ENCODE measurements at regions not wholly inside any gene's neighbourhood (a gene's known extent, or its start where the extent isn't known, plus 50 kb on each side); places are given as distances from the start of the nearest gene placed in this dataset.

GRCh38 chr4:188242041-188242440 is 102.8 kb downstream of the TRIML1 start:
- H3K9me3 ChIP-seq (ENCODE audit: control insufficient read depth in 2 of 2, insufficient read depth in 1 of 2, low read depth in 1 of 2, low read length in 1 of 2) = peaks cover 0 to 3% of the 10 kb centered on the region in 2 donors
- no peaks in the 10 kb centered on the region for H3K4me1 ChIP-seq (ENCODE audit: control insufficient read depth in 2 of 2, insufficient read depth in 2 of 2, low read length in 1 of 2)
- WGBS, 2 donors = 47 to 53% methylated on average over 2 of the region's 2 CpGs
- H3K4me3 ChIP-seq (ENCODE audit: low read depth in 1 of 2, low read length in 2 of 2) = no peak overlapping the region
- H3K36me3 ChIP-seq (ENCODE audit: control insufficient read depth in 2 of 2, insufficient read depth in 2 of 2, low read length in 1 of 2) = no peaks in the 10 kb centered on the region
- no peak overlapping the region for H3K27ac ChIP-seq (ENCODE audit: low read depth in 2 of 2, low read length in 1 of 2)
- H3K27me3 ChIP-seq (ENCODE audit: control insufficient read depth in 1 of 2, insufficient read depth in 2 of 2, low read length in 2 of 2) = no peaks in the 10 kb centered on the region

DNA sequence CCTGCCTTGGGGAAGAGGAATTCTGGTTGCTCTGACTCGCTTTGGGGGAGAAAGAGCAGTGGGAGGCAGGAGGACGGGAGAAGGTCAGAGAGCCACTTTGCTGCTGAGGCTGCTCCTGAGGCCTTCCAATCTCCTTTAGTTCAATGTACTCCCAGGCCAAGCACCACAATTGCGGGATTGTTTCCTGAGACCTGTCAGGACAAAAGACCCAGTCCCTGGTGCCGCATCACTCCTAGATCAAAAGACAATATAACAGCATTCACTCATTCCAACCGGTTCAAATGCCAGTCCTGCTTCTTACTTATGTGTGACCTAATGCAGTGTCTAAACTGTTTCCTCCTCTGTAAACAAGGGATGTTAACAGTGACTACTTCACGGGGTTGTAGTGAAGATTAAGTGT is 106.4 kb downstream of the TRIML1 start:
- H3K27me3 ChIP-seq (ENCODE audit: control insufficient read depth in 1 of 2, insufficient read depth in 2 of 2, low read length in 2 of 2) = no peaks in the 10 kb centered on the region
- WGBS, 2 donors = 58 to 69% methylated on average over 6 of the region's 6 CpGs
- H3K4me3 ChIP-seq (ENCODE audit: low read depth in 1 of 2, low read length in 2 of 2) = no peak overlapping the region
- H3K9me3 ChIP-seq (ENCODE audit: control insufficient read depth in 2 of 2, insufficient read depth in 1 of 2, low read depth in 1 of 2, low read length in 1 of 2) = peaks cover 0 to under 1% of the 10 kb centered on the region in 2 donors
- H3K27ac ChIP-seq (ENCODE audit: low read depth in 2 of 2, low read length in 1 of 2) = no peak overlapping the region
- no peaks in the 10 kb centered on the region for H3K4me1 ChIP-seq (ENCODE audit: control insufficient read depth in 2 of 2, insufficient read depth in 2 of 2, low read length in 1 of 2)
- no peaks in the 10 kb centered on the region for H3K36me3 ChIP-seq (ENCODE audit: control insufficient read depth in 2 of 2, insufficient read depth in 2 of 2, low read length in 1 of 2)

DNA sequence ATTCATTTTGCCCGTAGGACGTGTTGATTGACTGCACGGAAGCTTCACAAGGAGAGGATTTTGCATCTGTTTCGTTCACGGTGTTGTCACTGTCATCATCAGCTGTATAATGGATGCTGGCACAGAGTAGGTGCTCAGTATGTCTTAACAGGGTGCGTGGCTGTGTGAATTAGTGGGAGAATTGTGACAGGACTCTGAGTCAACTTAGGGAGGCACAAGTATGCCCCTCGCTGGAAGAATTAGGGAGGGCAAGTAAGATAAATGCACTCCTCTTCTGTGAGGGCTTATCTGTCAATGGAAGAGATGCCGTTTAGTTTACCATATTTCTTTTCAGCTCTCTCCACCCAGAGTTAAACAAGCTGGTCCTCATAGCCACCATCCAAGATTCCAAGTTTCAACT is 107.2 kb downstream of the TRIML1 start:
- Histone ChIP-seq H3K4me1 (ENCODE audit: control insufficient read depth in 2 of 2, insufficient read depth in 2 of 2, low read length in 1 of 2) (no peaks in the 10 kb centered on the region), H3K4me3 (ENCODE audit: low read depth in 1 of 2, low read length in 2 of 2) (no peak overlapping the region), H3K27me3 (ENCODE audit: control insufficient read depth in 1 of 2, insufficient read depth in 2 of 2, low read length in 2 of 2) (no peaks in the 10 kb centered on the region), H3K36me3 (ENCODE audit: control insufficient read depth in 2 of 2, insufficient read depth in 2 of 2, low read length in 1 of 2) (no peaks in the 10 kb centered on the region), H3K27ac (ENCODE audit: low read depth in 2 of 2, low read length in 1 of 2) (no peak overlapping the region), H3K9me3 (ENCODE audit: control insufficient read depth in 2 of 2, insufficient read depth in 1 of 2, low read depth in 1 of 2, low read length in 1 of 2) (no peaks in the 10 kb centered on the region)
- WGBS, 2 donors = 63 to 74% methylated on average over 8 of the region's 8 CpGs

GRCh38 chr4:188254211-188254610 is 115.0 kb downstream of the TRIML1 start:
- H3K27ac ChIP-seq (ENCODE audit: low read depth in 2 of 2, low read length in 1 of 2) = no peak overlapping the region
- no peaks in the 10 kb centered on the region for H3K4me1 ChIP-seq (ENCODE audit: control insufficient read depth in 2 of 2, insufficient read depth in 2 of 2, low read length in 1 of 2)
- H3K27me3 ChIP-seq (ENCODE audit: control insufficient read depth in 1 of 2, insufficient read depth in 2 of 2, low read length in 2 of 2) = no peaks in the 10 kb centered on the region
- no peaks in the 10 kb centered on the region for H3K9me3 ChIP-seq (ENCODE audit: control insufficient read depth in 2 of 2, insufficient read depth in 1 of 2, low read depth in 1 of 2, low read length in 1 of 2)
- 80 to 83% methylated on average over 7 of the region's 7 CpGs for WGBS, 2 donors
- no peak overlapping the region for H3K4me3 ChIP-seq (ENCODE audit: low read depth in 1 of 2, low read length in 2 of 2)
- no peaks in the 10 kb centered on the region for H3K36me3 ChIP-seq (ENCODE audit: control insufficient read depth in 2 of 2, insufficient read depth in 2 of 2, low read length in 1 of 2)

GRCh38 chr4:188262464-188262863 is 123.2 kb downstream of the TRIML1 start:
- no peak overlapping the region for H3K27ac ChIP-seq (ENCODE audit: low read depth in 2 of 2, low read length in 1 of 2)
- H3K4me3 ChIP-seq (ENCODE audit: low read depth in 1 of 2, low read length in 2 of 2) = no peak overlapping the region
- no peaks in the 10 kb centered on the region for H3K27me3 ChIP-seq (ENCODE audit: control insufficient read depth in 1 of 2, insufficient read depth in 2 of 2, low read length in 2 of 2)
- no peaks in the 10 kb centered on the region for H3K9me3 ChIP-seq (ENCODE audit: control insufficient read depth in 2 of 2, insufficient read depth in 1 of 2, low read depth in 1 of 2, low read length in 1 of 2)
- H3K36me3 ChIP-seq (ENCODE audit: control insufficient read depth in 2 of 2, insufficient read depth in 2 of 2, low read length in 1 of 2) = no peaks in the 10 kb centered on the region
- WGBS, 2 donors = 57 to 60% methylated on average over 10 of the region's 10 CpGs
- H3K4me1 ChIP-seq (ENCODE audit: control insufficient read depth in 2 of 2, insufficient read depth in 2 of 2, low read length in 1 of 2) = no peaks in the 10 kb centered on the region

DNA sequence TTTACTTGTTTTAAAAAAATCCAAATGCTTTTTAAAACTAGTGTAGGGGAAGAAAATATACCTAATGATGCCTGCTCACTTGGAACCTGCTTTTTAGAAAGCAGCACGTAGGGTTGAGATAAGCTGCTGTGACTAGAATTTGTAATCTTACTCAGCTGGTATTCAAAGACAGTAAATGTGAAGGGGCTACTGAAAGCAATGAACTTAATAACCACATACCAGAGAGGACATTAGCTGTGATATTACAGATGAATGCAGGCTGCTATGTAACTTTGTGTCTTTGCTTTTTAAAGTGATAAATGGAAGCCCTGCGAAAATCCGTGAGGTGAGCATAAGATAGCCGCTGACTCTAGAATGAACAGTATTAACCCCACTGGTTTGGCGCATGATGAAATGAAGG is 124.1 kb downstream of the TRIML1 start:
- Histone ChIP-seq H3K4me3 (ENCODE audit: low read depth in 1 of 2, low read length in 2 of 2) (no peak overlapping the region), H3K27me3 (ENCODE audit: control insufficient read depth in 1 of 2, insufficient read depth in 2 of 2, low read length in 2 of 2) (no peaks in the 10 kb centered on the region), H3K4me1 (ENCODE audit: control insufficient read depth in 2 of 2, insufficient read depth in 2 of 2, low read length in 1 of 2) (no peaks in the 10 kb centered on the region), H3K9me3 (ENCODE audit: control insufficient read depth in 2 of 2, insufficient read depth in 1 of 2, low read depth in 1 of 2, low read length in 1 of 2) (no peaks in the 10 kb centered on the region), H3K36me3 (ENCODE audit: control insufficient read depth in 2 of 2, insufficient read depth in 2 of 2, low read length in 1 of 2) (no peaks in the 10 kb centered on the region), H3K27ac (ENCODE audit: low read depth in 2 of 2, low read length in 1 of 2) (no peak overlapping the region)
- WGBS, 2 donors = 73 to 91% methylated on average over 5 of the region's 5 CpGs

DNA sequence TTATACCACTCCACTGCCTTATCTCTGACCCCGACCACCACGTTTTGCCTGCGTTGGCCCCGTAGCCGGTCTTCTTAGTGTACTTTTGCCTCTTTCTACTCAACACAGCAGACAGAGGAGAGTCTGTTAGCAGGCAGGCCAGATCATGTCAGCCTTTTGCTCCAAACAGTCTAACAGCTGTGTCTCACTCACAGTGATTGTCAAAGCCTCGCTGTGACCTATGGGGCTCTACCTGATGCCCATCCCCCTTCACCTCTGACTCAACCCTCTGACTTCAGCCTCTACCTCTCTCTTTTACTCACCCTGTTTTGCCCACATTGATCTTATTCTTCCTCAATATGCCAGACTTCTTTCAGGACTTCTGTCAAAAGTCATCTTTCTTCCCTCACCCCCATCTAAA is 127.1 kb downstream of the TRIML1 start:
- no peaks in the 10 kb centered on the region for H3K27me3 ChIP-seq (ENCODE audit: control insufficient read depth in 1 of 2, insufficient read depth in 2 of 2, low read length in 2 of 2)
- no peak overlapping the region for H3K27ac ChIP-seq (ENCODE audit: low read depth in 2 of 2, low read length in 1 of 2)
- WGBS, 2 donors = 49 to 60% methylated on average over 6 of the region's 6 CpGs
- H3K36me3 ChIP-seq (ENCODE audit: control insufficient read depth in 2 of 2, insufficient read depth in 2 of 2, low read length in 1 of 2) = no peaks in the 10 kb centered on the region
- no peak overlapping the region for H3K4me3 ChIP-seq (ENCODE audit: low read depth in 1 of 2, low read length in 2 of 2)
- no peaks in the 10 kb centered on the region for H3K4me1 ChIP-seq (ENCODE audit: control insufficient read depth in 2 of 2, insufficient read depth in 2 of 2, low read length in 1 of 2)
- peaks cover 0 to 4% of the 10 kb centered on the region in 2 donors for H3K9me3 ChIP-seq (ENCODE audit: control insufficient read depth in 2 of 2, insufficient read depth in 1 of 2, low read depth in 1 of 2, low read length in 1 of 2)

DNA sequence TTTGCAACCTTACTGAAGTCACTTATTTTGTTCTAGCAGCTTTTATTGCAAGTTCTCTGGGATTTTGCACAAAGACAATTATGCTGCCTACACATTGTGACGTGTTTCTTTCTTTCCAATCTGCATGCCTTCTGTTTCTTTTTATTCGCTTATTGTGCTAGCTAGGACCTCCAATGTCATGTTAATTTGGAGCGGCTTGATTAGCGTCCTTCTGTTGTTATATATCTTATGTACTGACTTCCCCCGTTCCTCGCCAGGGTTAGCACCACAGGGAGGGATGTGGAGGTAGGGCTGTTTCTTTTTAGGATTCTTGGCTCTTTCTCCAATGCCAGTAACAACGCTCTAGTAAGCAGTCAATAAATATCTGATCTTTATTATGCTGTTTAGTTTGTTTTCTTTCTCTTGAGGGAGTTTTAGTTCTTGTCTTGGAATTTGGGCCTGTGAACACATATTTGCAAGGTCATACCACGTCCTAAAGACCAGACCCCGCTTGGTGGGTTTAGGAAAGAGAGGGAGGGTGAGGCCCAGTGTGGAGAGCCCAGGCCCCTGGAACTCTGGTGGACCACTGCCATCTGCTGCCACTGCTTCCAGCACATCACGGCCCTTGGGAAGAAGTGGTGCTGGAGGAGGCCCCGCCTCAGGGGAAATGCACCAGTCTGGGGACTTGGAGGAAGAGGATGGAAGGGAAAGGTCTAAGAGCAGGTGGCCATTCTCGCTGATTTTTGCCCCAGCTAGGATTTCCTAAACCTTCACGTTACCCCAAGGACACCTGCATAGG is 129.1 kb downstream of the TRIML1 start:
- H3K27me3 ChIP-seq (ENCODE audit: control insufficient read depth in 1 of 2, insufficient read depth in 2 of 2, low read length in 2 of 2) = no peaks in the 10 kb centered on the region
- no peaks in the 10 kb centered on the region for H3K36me3 ChIP-seq (ENCODE audit: control insufficient read depth in 2 of 2, insufficient read depth in 2 of 2, low read length in 1 of 2)
- no peak overlapping the region for H3K27ac ChIP-seq (ENCODE audit: low read depth in 2 of 2, low read length in 1 of 2)
- WGBS, 2 donors = 83 to 91% methylated on average over 13 of the region's 13 CpGs
- H3K4me1 ChIP-seq (ENCODE audit: control insufficient read depth in 2 of 2, insufficient read depth in 2 of 2, low read length in 1 of 2) = no peaks in the 10 kb centered on the region
- H3K9me3 ChIP-seq (ENCODE audit: control insufficient read depth in 2 of 2, insufficient read depth in 1 of 2, low read depth in 1 of 2, low read length in 1 of 2) = peaks cover 0 to 4% of the 10 kb centered on the region in 2 donors
- H3K4me3 ChIP-seq (ENCODE audit: low read depth in 1 of 2, low read length in 2 of 2) = no peak overlapping the region

DNA sequence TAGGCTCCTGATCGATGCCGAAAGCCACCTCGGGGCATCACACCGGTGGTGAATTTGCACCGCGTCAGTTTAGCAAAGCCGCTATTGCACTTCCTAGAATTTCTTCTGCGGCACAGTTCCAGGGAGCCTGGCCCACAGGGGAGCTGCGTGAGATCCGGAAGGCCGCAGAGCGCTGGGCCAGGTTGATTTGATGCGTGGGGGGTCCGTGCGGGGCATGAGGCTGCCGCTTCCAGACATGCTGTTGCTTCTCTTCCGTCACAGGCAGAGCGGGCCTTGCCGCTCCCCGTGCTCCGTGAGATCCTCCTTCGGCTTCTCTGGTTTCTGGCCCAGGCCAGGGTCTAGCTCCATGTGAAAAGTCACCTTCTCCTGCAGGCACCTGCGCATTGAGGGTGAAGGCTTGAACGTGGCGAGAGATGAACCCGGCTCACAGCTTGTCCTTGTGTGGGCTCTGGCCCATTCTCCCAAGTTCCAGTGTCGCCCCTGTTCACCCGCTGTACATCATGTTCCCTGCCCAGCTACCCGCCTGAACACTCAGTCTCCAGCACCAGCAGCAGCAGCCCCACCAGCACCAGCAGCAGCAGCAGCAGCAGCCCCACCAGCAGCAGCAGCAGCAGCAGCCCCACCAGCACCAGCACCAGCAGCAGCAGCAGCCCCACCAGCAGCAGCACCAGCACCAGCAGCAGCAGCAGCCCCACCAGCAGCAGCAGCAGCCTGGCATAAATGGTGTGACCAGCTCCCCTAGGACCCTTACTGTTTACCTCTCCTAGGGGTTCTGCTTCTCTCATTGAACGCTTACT is 131.2 kb downstream of the TRIML1 start:
- no peaks in the 10 kb centered on the region for H3K4me1 ChIP-seq (ENCODE audit: control insufficient read depth in 2 of 2, insufficient read depth in 2 of 2, low read length in 1 of 2)
- 92 to 95% methylated on average over 30 of the region's 30 CpGs for WGBS, 2 donors
- H3K4me3 ChIP-seq (ENCODE audit: low read depth in 1 of 2, low read length in 2 of 2) = no peak overlapping the region
- no peaks in the 10 kb centered on the region for H3K36me3 ChIP-seq (ENCODE audit: control insufficient read depth in 2 of 2, insufficient read depth in 2 of 2, low read length in 1 of 2)
- H3K27ac ChIP-seq (ENCODE audit: low read depth in 2 of 2, low read length in 1 of 2) = no peak overlapping the region
- no peaks in the 10 kb centered on the region for H3K27me3 ChIP-seq (ENCODE audit: control insufficient read depth in 1 of 2, insufficient read depth in 2 of 2, low read length in 2 of 2)
- peaks cover 0 to 4% of the 10 kb centered on the region in 2 donors for H3K9me3 ChIP-seq (ENCODE audit: control insufficient read depth in 2 of 2, insufficient read depth in 1 of 2, low read depth in 1 of 2, low read length in 1 of 2)

Data from esophagus (tissue), 2 donors.